K562 (cell line): ENCODE measurements at regions not wholly inside any gene's neighbourhood (a gene's known extent, or its start where the extent isn't known, plus 50 kb on each side); places are given as distances from the start of the nearest gene placed in this dataset.

Experiments used
- ATAC-seq: fragments of 200-7000 bp; cut with Tn5 transposase; 3 replicates; pipeline ENCODE4 v1.9.1; 2020; ENCODE audit warnings: moderate library complexity
- BruUV-seq: library from RNA; stranded (reverse); fragments of 400-500 nt; replicated peaks from 2 replicates; lab custom pipeline; 2021; lab: Mats Ljungman, UMichigan
- CTCF ChIA-PET: fragments of 300-600 bp; formaldehyde crosslinking; extraction: SDS; loops from one replicate; lab custom pipeline; 2021; ENCODE audit warnings: low intra/inter-chr PET ratio; lab: Yijun Ruan, JAX
- POLR2A ChIA-PET: fragments of 300-600, 350-650 bp; sonication (Branson Sonifier 250); formaldehyde crosslinking; extraction: SDS; loops from one replicate; lab custom pipeline; 2021; ENCODE audit warnings: antibody characterized with exemption, inconsistent platforms; lab: Yijun Ruan, JAX
- DNase-seq, 4 experiments: peaks; one replicate each; pipeline versions ENCODE4 v3.0.0 to v3.0.0-alpha.2; 2011 to 2018; ENCODE audit warnings: low spot score in 3 of 4, mixed read lengths in 3 of 4; ENCODE audit errors: extremely low read depth in 1 of 4
- FAIRE-seq: peaks from 2 replicates; lab custom pipeline; 2011; peaks lifted over from hg19 to GRCh38; lab: Jason Lieb, UNC
- H2AFZ ChIP-seq: 2 replicates; pipeline ENCODE4 v1.6.0; 2011; ENCODE audit warnings: low read depth, low read length, control low read depth, inconsistent platforms
- H3K27ac ChIP-seq: fragments of 200-600 bp; 3 replicates; pipeline ENCODE4 v1.8.0; 2011; ENCODE audit warnings: low read depth, mild to moderate bottlenecking, control low read depth, inconsistent platforms, low read length, moderate library complexity, mixed read lengths; ENCODE audit errors: extremely low read depth
- H3K27me3 ChIP-seq, 2 experiments: fragments of 300-600 bp in 1 of 2; 2 replicates in 1 of 2; 3 replicates in 1 of 2; pipeline versions ENCODE4 v1.6.0 to v1.8.0; 2011; ENCODE audit warnings: inconsistent platforms in 2 of 2, low read length in 2 of 2, mild to moderate bottlenecking in 1 of 2, mixed read lengths in 1 of 2, moderate library complexity in 1 of 2; ENCODE audit not compliant: control insufficient read depth in 2 of 2, insufficient read depth in 2 of 2
- H3K36me3 ChIP-seq: fragments of 300-600 bp; 3 replicates; pipeline ENCODE4 v1.8.0; 2011; ENCODE audit warnings: mild to moderate bottlenecking, low read length, inconsistent platforms; ENCODE audit not compliant: control insufficient read depth, insufficient read depth
- H3K4me1 ChIP-seq, 2 experiments: fragments of 200-600 bp in 1 of 2; replicated peaks in 1 of 2; 2 replicates in 1 of 2; 3 replicates in 1 of 2; pipeline versions ENCODE4 v1.5.1 to v1.8.0; 2011; ENCODE audit warnings: inconsistent platforms in 2 of 2, low read length in 2 of 2, mild to moderate bottlenecking in 1 of 2, mixed read lengths in 1 of 2, moderate library complexity in 1 of 2; ENCODE audit not compliant: control insufficient read depth in 2 of 2, insufficient read depth in 2 of 2
- H3K4me2 ChIP-seq: 2 replicates; pipeline ENCODE4 v1.6.1; 2011; ENCODE audit warnings: low read length, control low read depth, inconsistent platforms, mixed read lengths; ENCODE audit not compliant: insufficient read depth
- H3K4me3 ChIP-seq: fragments of 200-600 bp; sonication (generic), shearing (Covaris generic); 2 replicates; pipeline ENCODE4 v1.5.1; 2016; ENCODE audit warnings: control low read depth, inconsistent platforms
- H3K79me2 ChIP-seq: fragments of 200-600 bp; 3 replicates; pipeline ENCODE4 v1.8.0; 2011; ENCODE audit warnings: low read length, inconsistent platforms; ENCODE audit not compliant: control insufficient read depth, insufficient read depth
- H3K9ac ChIP-seq, 2 experiments: 2 replicates each; pipeline versions ENCODE4 v1.6.0 to v1.6.1; 2011; ENCODE audit warnings: low read depth in 2 of 2, low read length in 2 of 2, control low read depth in 1 of 2, inconsistent platforms in 1 of 2, mild to moderate bottlenecking in 1 of 2, mixed read lengths in 1 of 2; ENCODE audit not compliant: insufficient read depth in 1 of 2
- H3K9me1 ChIP-seq: one replicate; pipeline ENCODE4 v1.6.0; 2011; ENCODE audit warnings: inconsistent platforms, mild to moderate bottlenecking, low read length, moderate library complexity; ENCODE audit not compliant: control insufficient read depth, insufficient read depth
- H3K9me3 ChIP-seq: replicated peaks from 2 replicates; pipeline ENCODE4 v1.5.1; 2011; ENCODE audit warnings: low read depth, low read length, inconsistent platforms; ENCODE audit not compliant: control insufficient read depth, insufficient read depth
- H4K20me1 ChIP-seq: replicated peaks from 2 replicates; pipeline ENCODE4 v1.6.1; 2011; ENCODE audit warnings: low read length, inconsistent platforms, mixed read lengths; ENCODE audit not compliant: control insufficient read depth, insufficient read depth
- BACH1 ChIP-seq: fragments of 200-800 bp; sonication (Bioruptor generic); IDR thresholded peaks from 2 replicates; pipeline ENCODE4 v1.6.1; 2016; ENCODE audit warnings: missing genetic modification characterization, missing compliant biosample characterization
- CHD2 ChIP-seq: IDR thresholded peaks from 2 replicates; pipeline ENCODE4 v1.6.1; 2011; ENCODE audit warnings: low read depth, low read length
- DIDO1 ChIP-seq: fragments of 450-650 bp; IDR thresholded peaks from 2 replicates; pipeline ENCODE4 v1.6.1; 2016; ENCODE audit warnings: low read depth, missing biosample characterization, missing genetic modification characterization
- KLF6 ChIP-seq: fragments of 250-450 bp; sonication (Bioruptor Pico); IDR thresholded peaks from 2 replicates; pipeline ENCODE4 v1.4.0; 2020; ENCODE audit warnings: mild to moderate bottlenecking, moderate library complexity, borderline replicate concordance
- PKNOX1 ChIP-seq: fragments of 450-650 bp; IDR thresholded peaks from 2 replicates; pipeline ENCODE4 v1.6.1; 2016
- SNAPC5 ChIP-seq: fragments of 250-450 bp; sonication (Bioruptor Pico); IDR thresholded peaks from 2 replicates; pipeline ENCODE4 v1.8.0; 2021; ENCODE audit warnings: moderate library complexity, mild to moderate bottlenecking, inconsistent platforms
- WGBS: fragments of 100-300 bp; shearing (Covaris generic); methylation state at CpG from one replicate; pipeline ENCODE4 v1.1.6; 2016; ENCODE audit warnings: low coverage, mixed read lengths; ENCODE audit not compliant: insufficient coverage; ENCODE audit errors: missing lambda C conversion rate; 5-methylcytosine and 5-hydroxymethylcytosine counted together
- in situ Hi-C: fragments of 300-500 bp; cut with MboI; formaldehyde crosslinking; loops from 4 replicates; pipeline ENCODE4 v1.15.0; 2018; ENCODE audit warnings: inconsistent platforms, mixed read lengths
- intact Hi-C: fragments of 100-400 bp; cut with micrococcal nuclease; formaldehyde crosslinking; loops from 2 replicates; pipeline ENCODE4 v1.14.2; 2022

- Histone ChIP-seq H2AFZ (no peak overlapping the region), H3K79me2 (no peaks in the 10 kb centered on the region), H3K9me3 (no peaks in the 10 kb centered on the region), H3K4me3 (no peak overlapping the region), H4K20me1 (no peaks in the 10 kb centered on the region), H3K4me2 (no peak overlapping the region), H3K4me1 (no peaks in the 10 kb centered on the region), H3K9ac (no peak overlapping the region), H3K27ac (no peak overlapping the region)
- intact Hi-C loops (no loop called here), in situ Hi-C loops (no loop called here)
- CTCF ChIA-PET = no interaction called here
- DNase-seq (no peak), ATAC-seq (no peak), FAIRE-seq (no peak)
- no TSS peak for BruUV-seq
- WGBS = 5% methylated on average over 4 of the region's 10 CpGs
- POLR2A ChIA-PET = no interaction called here
- TF ChIP-seq KLF6 (CRISPR knock-in tag) (no peak), BACH1 (no peak), SNAPC5 (CRISPR knock-in tag) (no peak), DIDO1 (tag) (no peak)
- TF ChIP-seq, all 486 proteins: peak for 0
- H3K9me1 ChIP-seq = no peaks in the 10 kb centered on the region
- peaks cover 5 to 74% of the 10 kb centered on the region in 2 experiments for H3K27me3 ChIP-seq
- H3K36me3 ChIP-seq = no peaks in the 10 kb centered on the region
These were observed 51.8 kb upstream of the ADGRA1 start for GRCh38 chr10:133035952-133036351.

GRCh38 chr10:133034762-133035161 is 53.0 kb upstream of the ADGRA1 start:
- Histone ChIP-seq H4K20me1 (no peaks in the 10 kb centered on the region), H3K79me2 (no peaks in the 10 kb centered on the region), H3K4me3 (no peak overlapping the region), H2AFZ (no peak overlapping the region), H3K9me1 (no peaks in the 10 kb centered on the region), H3K27me3 (peaks cover 5 to 80% of the 10 kb centered on the region in 2 experiments), H3K4me2 (no peak overlapping the region), H3K36me3 (no peaks in the 10 kb centered on the region), H3K9ac (no peak overlapping the region), H3K9me3 (no peaks in the 10 kb centered on the region), H3K4me1 (no peaks in the 10 kb centered on the region), H3K27ac (no peak overlapping the region)
- ChIA-PET POLR2A (no interaction called here), CTCF (no interaction called here)
- DNase-seq (no peak), ATAC-seq (no peak), FAIRE-seq (no peak)
- BruUV-seq = no TSS peak
- intact Hi-C loops (no loop called here), in situ Hi-C loops (no loop called here)
- TF ChIP-seq CHD2 (peak; percentile 71; the same call in 1 of the 2 replicates), PKNOX1 (no peak)
- 0% methylated on average over 10 of the region's 10 CpGs for WGBS
